ENCODE measurements at regions not wholly inside any gene's neighbourhood (a gene's known extent, or its start where the extent isn't known, plus 50 kb on each side); places are given as distances from the start of the nearest gene placed in this dataset.
"Not testable (repeated sequence)": the region's sequence is repeated elsewhere in the genome, so short reads cannot be mapped to it uniquely, and the experiment has no call there.

GRCh38 chr5:87784879-87785495 lies 372.3 kb upstream of the CCNH start:
- no peak for DNase-seq (ENCODE audit: low read depth)

- no peak for DNase-seq (ENCODE audit: low read depth)
These were observed 371.6 kb upstream of the CCNH start for GRCh38 chr5:87784311-87784710.

DNA sequence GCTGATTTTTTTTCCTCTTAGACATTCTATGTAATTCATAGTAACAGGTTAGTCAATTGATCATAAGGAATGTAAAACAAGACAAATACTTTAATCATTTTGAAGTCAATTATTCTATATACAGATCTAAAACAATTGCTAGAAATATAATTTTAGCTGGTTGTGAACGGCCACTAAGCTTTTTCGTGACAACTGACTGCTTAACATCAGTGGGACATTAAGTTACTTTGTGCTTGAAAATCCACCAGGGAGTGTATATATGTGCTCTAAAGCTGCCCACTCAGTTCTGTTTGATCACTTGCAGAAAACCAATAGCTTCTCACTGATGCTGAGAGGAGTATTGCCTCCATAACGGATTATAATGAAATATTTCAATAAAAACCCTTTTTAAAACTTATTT lies 370.2 kb upstream of the CCNH start:
- no peak for DNase-seq (ENCODE audit: low read depth)

GRCh38 chr5:87781976-87782375 lies 369.2 kb upstream of the CCNH start:
- no peak for DNase-seq (ENCODE audit: low read depth)

DNA sequence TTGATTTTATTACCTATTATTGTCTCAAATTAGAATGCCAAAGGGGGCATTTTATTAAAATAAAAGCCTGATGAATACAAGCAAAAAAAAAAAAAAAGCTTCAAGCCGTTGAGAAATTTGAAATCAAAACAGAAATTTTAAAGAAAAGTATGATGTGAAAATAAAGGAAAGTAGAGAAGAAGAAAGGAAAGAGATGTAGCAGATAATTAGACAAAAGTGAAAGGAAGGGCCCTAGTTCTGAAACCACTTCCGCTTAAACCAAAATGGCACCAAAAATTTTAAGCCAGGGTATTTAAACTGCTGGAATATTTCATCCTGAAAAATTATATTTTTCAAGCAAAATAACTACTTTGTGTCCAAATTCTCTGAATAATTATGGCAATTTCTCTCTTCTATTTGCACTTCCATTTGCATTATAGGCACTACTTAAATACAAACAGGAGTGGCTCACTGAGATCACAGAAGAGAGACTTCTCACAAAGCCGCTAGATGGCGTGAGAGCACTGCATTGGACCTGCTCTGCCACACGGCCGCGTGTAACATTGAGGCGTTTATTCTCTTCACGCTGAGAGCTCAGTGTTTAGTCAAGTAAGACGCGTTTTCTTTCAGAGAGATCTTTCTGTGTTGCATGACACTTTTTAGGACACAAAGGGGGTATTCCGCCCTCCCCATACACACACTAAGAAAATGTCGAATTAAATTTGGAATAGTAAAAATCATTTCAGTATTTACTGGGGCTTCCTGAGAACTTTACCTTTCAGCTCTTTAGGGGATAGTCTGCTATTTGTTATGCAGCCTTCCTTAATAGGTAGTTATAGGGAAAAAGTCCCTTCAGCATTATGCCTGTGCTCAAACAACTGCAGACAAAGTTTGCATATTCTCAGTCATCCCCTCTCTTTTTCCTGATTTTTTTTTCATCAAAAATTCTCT lies 368.4 kb upstream of the CCNH start:
- peak; percentile 27 for DNase-seq (ENCODE audit: low read depth)

DNA sequence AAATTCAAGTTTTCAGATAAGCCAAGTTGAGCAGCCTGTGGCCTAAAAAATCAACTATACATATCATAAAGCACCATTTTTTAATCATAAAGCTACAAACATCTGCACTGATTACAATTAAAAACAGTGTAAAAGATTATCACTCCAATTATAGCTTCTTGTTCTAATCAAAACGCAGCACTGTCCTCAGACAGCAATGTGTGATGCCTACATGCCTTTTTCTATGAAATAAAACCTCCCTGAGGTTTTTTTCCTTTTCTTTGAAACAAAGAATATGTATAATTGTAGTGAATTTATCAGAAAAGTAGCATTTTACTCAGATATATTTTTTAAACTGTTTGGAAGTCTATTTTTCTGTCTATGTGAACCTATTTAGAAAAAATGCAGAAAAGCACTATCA lies 366.1 kb upstream of the CCNH start:
- DNase-seq (ENCODE audit: low read depth) = no peak

DNA sequence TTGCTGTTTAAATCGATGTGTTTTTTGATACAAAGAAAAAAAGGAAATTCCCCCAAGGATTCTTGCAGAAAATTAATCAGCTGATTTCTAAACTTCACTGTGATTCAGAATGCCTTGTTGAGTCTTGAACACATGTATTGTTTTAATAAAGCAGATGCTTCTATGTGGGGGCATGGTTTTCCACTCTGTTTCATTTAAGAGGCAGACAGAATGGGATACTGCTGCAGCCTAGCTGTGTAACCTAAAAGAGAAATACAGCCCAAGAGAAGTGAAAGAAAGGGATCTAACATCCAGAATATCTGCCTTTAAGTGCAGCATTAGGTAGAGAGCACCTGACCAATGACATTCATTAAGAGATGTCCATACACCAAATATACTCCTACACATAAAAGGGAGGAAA lies 365.1 kb upstream of the CCNH start:
- no peak for DNase-seq (ENCODE audit: low read depth)

GRCh38 chr5:87776785-87777184 lies 364.1 kb upstream of the CCNH start:
- DNase-seq (ENCODE audit: low read depth) = no peak

- DNase-seq (ENCODE audit: low read depth) = not testable (repeated sequence)
These were observed 363.6 kb upstream of the CCNH start for GRCh38 chr5:87776302-87776701.

DNA sequence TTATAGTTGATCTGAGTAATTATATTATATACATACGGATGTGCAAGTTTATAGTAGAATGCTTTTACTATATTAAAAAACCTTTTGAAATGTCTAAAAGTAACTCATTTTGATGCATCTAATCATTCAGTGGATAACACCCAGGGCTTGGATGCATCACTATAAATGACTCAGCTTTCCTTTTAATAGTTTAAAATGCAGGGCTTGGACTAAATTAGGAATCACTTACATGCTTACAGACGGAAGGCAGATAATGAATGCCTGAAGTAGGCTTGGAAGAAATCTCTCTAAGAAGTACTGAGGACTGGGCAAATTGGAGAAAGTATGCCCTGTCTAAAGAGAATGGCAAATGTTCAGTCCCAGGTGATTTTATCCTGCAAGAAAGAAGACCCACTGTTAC lies 362.5 kb upstream of the CCNH start:
- DNase-seq (ENCODE audit: low read depth) = no peak

- DNase-seq (ENCODE audit: low read depth) = no peak
These were observed 362.1 kb upstream of the CCNH start for GRCh38 chr5:87774804-87775203.

- no peak for DNase-seq (ENCODE audit: low read depth)
These were observed 357.9 kb upstream of the CCNH start for GRCh38 chr5:87770601-87771121.

GRCh38 chr5:87770016-87770570 lies 357.4 kb upstream of the CCNH start:
- DNase-seq (ENCODE audit: low read depth) = no peak

DNA sequence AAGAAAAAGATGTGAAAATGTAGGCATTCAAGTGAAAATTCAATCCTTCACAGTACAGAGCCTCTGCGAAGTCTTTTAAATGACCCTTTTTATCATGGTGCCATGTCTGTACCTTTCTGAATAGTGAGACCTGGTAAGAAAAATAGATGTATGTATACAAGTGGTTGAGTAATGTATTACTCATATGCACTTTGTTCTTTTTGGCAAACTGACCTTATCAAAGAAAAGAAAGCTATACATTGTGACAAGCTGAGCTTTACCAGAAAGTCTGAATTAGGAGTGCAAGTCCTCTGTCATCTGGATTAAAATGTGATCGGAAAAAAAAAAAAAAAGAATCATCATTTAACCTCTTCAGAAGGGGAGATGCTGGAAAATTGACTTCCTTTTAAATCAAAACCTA lies 356.4 kb upstream of the CCNH start:
- DNase-seq (ENCODE audit: low read depth) = no peak

DNA sequence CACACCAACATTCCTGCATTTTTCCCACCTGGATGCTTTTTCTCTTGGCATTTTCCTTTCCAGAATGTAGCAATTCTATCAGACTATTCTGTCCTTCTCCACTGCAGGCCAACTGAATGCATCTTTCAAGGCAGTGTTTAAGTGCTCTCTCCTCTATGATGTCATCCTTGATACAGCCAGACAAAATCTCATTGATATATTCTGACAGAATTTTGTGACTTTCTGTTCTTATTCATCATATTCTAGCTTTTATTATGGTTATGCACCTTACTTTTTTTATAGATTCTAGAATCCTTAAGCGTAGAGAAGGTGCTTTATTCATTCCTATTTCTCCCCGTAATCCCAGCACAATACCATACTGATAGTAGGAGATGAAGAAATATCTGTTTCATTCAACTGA lies 355.5 kb upstream of the CCNH start:
- DNase-seq (ENCODE audit: low read depth) = no peak

GRCh38 chr5:87765009-87765408 lies 352.3 kb upstream of the CCNH start:
- no peak for DNase-seq (ENCODE audit: low read depth)

GRCh38 chr5:87762631-87763030 lies 349.9 kb upstream of the CCNH start:
- no peak for DNase-seq (ENCODE audit: low read depth)

- DNase-seq (ENCODE audit: low read depth) = no peak
These were observed 344.2 kb upstream of the CCNH start for GRCh38 chr5:87756951-87757350.

DNA sequence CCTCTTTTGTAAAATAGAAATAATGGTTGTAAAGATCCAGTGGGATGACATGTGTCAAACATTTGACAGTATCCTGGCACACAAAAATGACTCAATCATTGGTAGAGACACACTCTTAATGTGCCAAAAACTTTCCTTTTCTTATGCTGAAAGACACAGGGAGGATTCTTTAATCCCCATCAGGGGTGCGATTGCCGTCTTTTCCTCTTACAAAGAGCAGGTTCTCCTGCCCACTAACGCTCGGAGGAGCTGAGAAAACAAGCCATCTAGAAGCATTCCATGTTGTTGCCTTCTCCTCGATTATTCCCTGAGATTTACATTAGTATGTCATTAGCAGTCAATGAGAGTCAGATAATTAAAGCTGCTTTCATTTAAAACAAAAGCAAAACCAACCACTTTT lies 342.6 kb upstream of the CCNH start:
- no peak for DNase-seq (ENCODE audit: low read depth)

- DNase-seq (ENCODE audit: low read depth) = no peak
These were observed 341.5 kb upstream of the CCNH start for GRCh38 chr5:87754009-87754757.

DNA sequence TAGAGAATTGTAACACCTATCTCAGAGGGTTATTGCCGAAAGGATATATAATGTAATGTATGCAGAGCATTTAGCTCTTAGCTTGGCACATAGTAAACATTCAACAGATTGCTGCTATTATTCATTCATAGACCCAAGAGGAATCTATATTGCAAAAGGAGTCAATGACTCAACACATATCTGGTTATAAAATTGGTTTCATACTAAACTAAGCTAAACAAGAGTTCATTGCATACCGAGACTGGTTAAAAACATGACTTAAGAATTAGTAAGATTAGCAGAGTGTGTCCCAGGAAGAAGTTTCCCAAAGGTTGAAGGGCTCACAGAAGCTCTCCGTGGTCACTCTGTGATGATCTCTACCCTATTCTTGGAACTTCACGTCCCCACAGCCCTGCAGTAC lies 339.6 kb upstream of the CCNH start:
- no peak for DNase-seq (ENCODE audit: low read depth)

- DNase-seq (ENCODE audit: low read depth) = no peak
These were observed 339.1 kb upstream of the CCNH start for GRCh38 chr5:87751824-87752223.

All from stimulated activated CD8-positive, alpha-beta memory T cell treated with anti-CD3 and anti-CD28 coated beads, Interleukin-12 subunit alpha, Interleukin-12 subunit beta, amount 100 ng/mL, for 4 hours (primary cell).